SH-SY5Y (cell line): ENCODE measurements at regions not wholly inside any gene's neighbourhood (a gene's known extent, or its start where the extent isn't known, plus 50 kb on each side); places are given as distances from the start of the nearest gene placed in this dataset.

Experiments
- GATA2 ChIP-seq: IDR thresholded peaks from 2 replicates; pipeline ENCODE4 v1.6.1; 2011; ENCODE audit warnings: mild to moderate bottlenecking, low read depth, low read length
- GATA3 ChIP-seq: IDR thresholded peaks from 2 replicates; pipeline ENCODE4 v1.6.1; 2011; ENCODE audit warnings: low read depth, mild to moderate bottlenecking, low read length, moderate library complexity

GRCh38 chr15:97783240-97783639 is 177.3 kb upstream of the ARRDC4 start:
- TF ChIP-seq GATA2 (no peak), GATA3 (no peak)
